Vagina (tissue), 2 donors: ENCODE measurements at regions not wholly inside any gene's neighbourhood (a gene's known extent, or its start where the extent isn't known, plus 50 kb on each side); places are given as distances from the start of the nearest gene placed in this dataset.

Experiments
- DNase-seq, 2 donors: peaks; one replicate each; pipeline ENCODE4 v3.0.0-alpha.2; 2017; ENCODE audit errors: extremely low spot score in 2 of 2
- H3K27ac ChIP-seq: fragments of 200-600 bp; sonication (generic); one replicate; pipeline ENCODE4 v1.5.1; 2019
- H3K27me3 ChIP-seq: fragments of 200-600 bp; sonication (generic); one replicate; pipeline ENCODE4 v1.5.1; 2019
- H3K36me3 ChIP-seq, 2 donors: fragments of 200-600 bp; sonication (generic); one replicate each; pipeline ENCODE4 v1.5.1; 2017 to 2019
- H3K4me1 ChIP-seq: fragments of 200-600 bp; sonication (generic); one replicate; pipeline ENCODE4 v1.5.1; 2019
- H3K4me3 ChIP-seq, 2 donors: fragments of 200-600 bp; sonication (generic); 1 replicate in 1 of 2; 2 replicates in 1 of 2; pipeline ENCODE4 v1.5.1; 2016 to 2019
- H3K9me3 ChIP-seq: fragments of 200-600 bp; sonication (generic); one replicate; pipeline ENCODE4 v1.5.1; 2019
- POLR2A ChIP-seq, 2 donors: fragments of 450-650 bp; IDR thresholded peaks; one replicate each; pipeline ENCODE4 v1.6.1; 2017; ENCODE audit warnings: antibody characterized with exemption in 2 of 2, mild to moderate bottlenecking in 2 of 2, moderate library complexity in 2 of 2
- POLR2AphosphoS5 ChIP-seq, 2 donors: sonication (generic); formaldehyde crosslinking; IDR thresholded peaks; one replicate each; pipeline ENCODE4 v1.9.0; 2017; ENCODE audit warnings: antibody characterized with exemption in 2 of 2, mild to moderate bottlenecking in 2 of 2, low read depth in 1 of 2; ENCODE audit not compliant: insufficient read depth in 1 of 2
- intact Hi-C: fragments of 100-400 bp; cut with DNase I; formaldehyde crosslinking; loops from one replicate; pipeline ENCODE4 v1.15.1; 2023
- TF ChIP-seq, protein P1 (sequence below), 3 experiments: fragments of 450-650 bp in 2 of 3; fragments of 200-600 bp in 1 of 3; sonication (generic) in 1 of 3; IDR thresholded peaks; one replicate each; pipeline ENCODE4 v1.5.1; 2017 to 2019; ENCODE audit warnings: antibody characterized with exemption in 3 of 3, mild to moderate bottlenecking in 2 of 3, moderate library complexity in 2 of 3

DNA sequence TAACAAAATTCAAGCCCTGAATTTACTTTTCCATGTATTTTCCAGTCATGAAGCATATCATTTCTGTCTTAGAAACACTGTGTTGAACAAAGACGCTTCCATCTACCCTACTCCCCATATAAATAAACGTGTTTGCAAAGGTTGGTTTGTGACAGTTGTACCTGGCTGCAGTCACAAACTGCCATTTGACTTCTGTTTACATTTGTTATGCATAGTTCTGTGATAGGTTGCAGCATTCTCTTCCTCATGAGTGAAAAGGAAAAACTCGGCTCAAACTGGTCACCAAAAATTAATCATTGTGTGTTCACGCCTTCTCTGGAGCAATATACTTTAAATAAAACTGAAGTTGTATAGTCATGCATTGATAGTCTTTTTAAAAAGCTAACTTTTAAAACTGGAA lies 69.3 kb upstream of the MOCS2 start:
- no peak overlapping the region for H3K4me3 ChIP-seq
- TF ChIP-seq, protein P1, sequence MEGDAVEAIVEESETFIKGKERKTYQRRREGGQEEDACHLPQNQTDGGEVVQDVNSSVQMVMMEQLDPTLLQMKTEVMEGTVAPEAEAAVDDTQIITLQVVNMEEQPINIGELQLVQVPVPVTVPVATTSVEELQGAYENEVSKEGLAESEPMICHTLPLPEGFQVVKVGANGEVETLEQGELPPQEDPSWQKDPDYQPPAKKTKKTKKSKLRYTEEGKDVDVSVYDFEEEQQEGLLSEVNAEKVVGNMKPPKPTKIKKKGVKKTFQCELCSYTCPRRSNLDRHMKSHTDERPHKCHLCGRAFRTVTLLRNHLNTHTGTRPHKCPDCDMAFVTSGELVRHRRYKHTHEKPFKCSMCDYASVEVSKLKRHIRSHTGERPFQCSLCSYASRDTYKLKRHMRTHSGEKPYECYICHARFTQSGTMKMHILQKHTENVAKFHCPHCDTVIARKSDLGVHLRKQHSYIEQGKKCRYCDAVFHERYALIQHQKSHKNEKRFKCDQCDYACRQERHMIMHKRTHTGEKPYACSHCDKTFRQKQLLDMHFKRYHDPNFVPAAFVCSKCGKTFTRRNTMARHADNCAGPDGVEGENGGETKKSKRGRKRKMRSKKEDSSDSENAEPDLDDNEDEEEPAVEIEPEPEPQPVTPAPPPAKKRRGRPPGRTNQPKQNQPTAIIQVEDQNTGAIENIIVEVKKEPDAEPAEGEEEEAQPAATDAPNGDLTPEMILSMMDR (IDR thresholded peaks at IDR 0.05) = no peak
- TF ChIP-seq POLR2A (IDR thresholded peaks at IDR 0.05) (no peak), POLR2AphosphoS5 (IDR thresholded peaks at IDR 0.05; ENCODE audit: insufficient read depth in 1 of 2, low read depth in 1 of 2) (no peak)
- intact Hi-C loops = no loop called here
- DNase-seq = no peak
- no peaks in the 10 kb centered on the region for H3K36me3 ChIP-seq
- H3K4me1 ChIP-seq = no peaks in the 10 kb centered on the region
- no peak overlapping the region for H3K27ac ChIP-seq
- H3K27me3 ChIP-seq = no peaks in the 10 kb centered on the region
- no peaks in the 10 kb centered on the region for H3K9me3 ChIP-seq

DNA sequence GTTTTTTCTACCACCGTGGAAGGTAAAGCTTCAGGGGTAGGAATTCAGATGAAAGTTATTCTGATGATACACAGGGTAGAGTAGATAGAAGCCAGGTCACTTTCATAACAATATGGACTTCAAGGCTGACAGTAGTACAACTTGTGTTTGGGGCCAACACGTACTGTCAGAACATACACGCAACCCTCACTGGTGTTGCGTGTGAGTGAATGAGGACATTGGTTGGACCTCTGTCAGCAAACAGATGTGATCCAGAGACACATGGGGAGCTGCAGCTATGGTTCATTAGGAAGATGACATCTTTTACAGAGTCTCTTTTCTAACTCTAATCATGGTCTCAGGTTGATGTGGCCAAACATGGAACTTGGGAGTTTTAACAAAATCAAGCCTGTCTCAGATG lies 70.1 kb upstream of the MOCS2 start:
- Histone ChIP-seq H3K4me1 (no peaks in the 10 kb centered on the region), H3K27ac (no peak overlapping the region), H3K27me3 (no peaks in the 10 kb centered on the region), H3K9me3 (no peaks in the 10 kb centered on the region), H3K36me3 (no peaks in the 10 kb centered on the region), H3K4me3 (no peak overlapping the region)
- TF ChIP-seq POLR2AphosphoS5 (IDR thresholded peaks at IDR 0.05; ENCODE audit: insufficient read depth in 1 of 2, low read depth in 1 of 2) = no peak
- intact Hi-C loops = no loop called here
- no peak for DNase-seq

DNA sequence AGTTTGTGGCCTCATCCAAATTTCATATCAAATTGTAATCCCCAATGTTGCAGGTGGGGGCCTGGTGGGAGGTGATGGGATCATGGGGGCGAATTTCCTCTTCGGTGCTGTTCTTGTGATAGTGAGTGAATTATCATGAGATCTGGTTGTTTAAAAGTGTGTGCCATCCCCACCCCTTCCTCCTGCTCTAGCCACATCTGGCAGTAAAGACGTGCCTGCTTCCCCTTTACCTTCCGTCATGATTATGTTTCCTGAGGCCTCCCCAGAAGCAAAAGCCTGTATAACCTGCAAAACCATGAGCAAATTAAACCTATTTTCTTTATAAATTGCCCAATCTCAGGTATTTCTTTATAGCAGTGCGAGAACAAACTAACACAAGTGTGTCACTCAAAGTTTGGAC lies 71.0 kb upstream of the MOCS2 start:
- Histone ChIP-seq H3K4me1 (no peaks in the 10 kb centered on the region), H3K4me3 (no peak overlapping the region), H3K27me3 (no peaks in the 10 kb centered on the region), H3K27ac (no peak overlapping the region), H3K36me3 (no peaks in the 10 kb centered on the region), H3K9me3 (no peaks in the 10 kb centered on the region)
- TF ChIP-seq POLR2AphosphoS5 (IDR thresholded peaks at IDR 0.05; ENCODE audit: insufficient read depth in 1 of 2, low read depth in 1 of 2) (no peak), POLR2A (IDR thresholded peaks at IDR 0.05) (no peak)
- TF ChIP-seq, protein P1 (IDR thresholded peaks at IDR 0.05) = no peak
- intact Hi-C loops = no loop called here
- DNase-seq = no peak

DNA sequence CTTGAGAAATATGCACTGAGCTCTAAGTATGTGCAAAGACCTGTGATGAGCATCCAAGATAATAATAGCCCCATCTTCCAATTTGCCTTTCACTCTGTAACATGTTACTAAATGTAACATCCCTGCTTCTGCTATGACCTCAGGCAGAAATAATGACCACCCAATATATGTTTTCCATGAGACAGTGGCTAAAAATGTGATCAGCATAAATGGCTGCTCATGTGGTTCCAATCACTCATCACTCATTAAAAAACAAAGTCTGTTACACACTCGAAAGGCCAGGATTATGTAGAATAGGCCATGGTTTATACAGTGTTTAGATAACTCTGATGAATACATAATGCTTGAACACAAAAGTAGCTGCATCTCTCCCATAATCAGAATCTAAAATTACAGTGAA lies 71.4 kb upstream of the MOCS2 start:
- Histone ChIP-seq H3K9me3 (no peaks in the 10 kb centered on the region), H3K27me3 (no peaks in the 10 kb centered on the region), H3K4me1 (no peaks in the 10 kb centered on the region), H3K27ac (no peak overlapping the region), H3K36me3 (no peaks in the 10 kb centered on the region), H3K4me3 (no peak overlapping the region)
- intact Hi-C loops = no loop called here
- no peak for DNase-seq
- no peak for TF ChIP-seq POLR2A (IDR thresholded peaks at IDR 0.05)
- no peak for TF ChIP-seq POLR2AphosphoS5 (IDR thresholded peaks at IDR 0.05; ENCODE audit: insufficient read depth in 1 of 2, low read depth in 1 of 2)
- TF ChIP-seq, protein P1 (IDR thresholded peaks at IDR 0.05) = no peak

DNA sequence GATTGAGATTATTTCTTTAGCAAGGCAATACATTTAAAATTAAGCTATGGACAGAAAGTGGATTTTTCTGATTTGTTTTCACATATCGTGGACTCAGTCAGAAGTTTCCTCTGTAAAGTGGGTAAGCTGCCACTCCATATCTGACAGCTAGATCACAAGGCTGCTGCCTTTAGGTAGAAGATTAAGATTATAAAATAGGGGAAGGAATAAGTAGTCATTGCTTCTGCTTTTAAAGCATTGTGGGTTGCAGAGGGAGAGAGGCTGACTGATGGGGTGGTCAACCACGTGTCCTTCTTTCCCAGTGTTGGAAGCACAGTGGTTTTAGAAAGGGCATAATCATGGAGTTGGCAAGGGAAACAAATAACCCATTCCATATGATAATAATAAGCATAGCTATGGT lies 74.3 kb upstream of the MOCS2 start:
- Histone ChIP-seq H3K27ac (no peak overlapping the region), H3K9me3 (no peaks in the 10 kb centered on the region), H3K4me3 (no peak overlapping the region), H3K4me1 (no peaks in the 10 kb centered on the region), H3K27me3 (no peaks in the 10 kb centered on the region), H3K36me3 (no peaks in the 10 kb centered on the region)
- intact Hi-C loops = no loop called here
- TF ChIP-seq, protein P1 (IDR thresholded peaks at IDR 0.05) = no peak
- TF ChIP-seq POLR2A (IDR thresholded peaks at IDR 0.05) = no peak
- no peak for TF ChIP-seq POLR2AphosphoS5 (IDR thresholded peaks at IDR 0.05; ENCODE audit: insufficient read depth in 1 of 2, low read depth in 1 of 2)
- no peak for DNase-seq
